Suprapubic skin (tissue), 3 donors: ENCODE measurements at regions not wholly inside any gene's neighbourhood (a gene's known extent, or its start where the extent isn't known, plus 50 kb on each side); places are given as distances from the start of the nearest gene placed in this dataset.

ENCODE experiments used
- POLR2A ChIP-seq, 2 donors: fragments of 450-650 bp; IDR thresholded peaks; one replicate each; pipeline ENCODE4 v1.6.1; 2017; ENCODE audit warnings: antibody characterized with exemption in 2 of 2, mild to moderate bottlenecking in 2 of 2, moderate library complexity in 2 of 2
- TF ChIP-seq, protein P1 (sequence below), 2 donors: fragments of 200-600 bp in 1 of 2; fragments of 450-650 bp in 1 of 2; sonication (generic) in 1 of 2; IDR thresholded peaks; one replicate each; pipeline ENCODE4 v1.5.1; 2016 to 2019; ENCODE audit warnings: antibody characterized with exemption in 2 of 2, mild to moderate bottlenecking in 1 of 2, moderate library complexity in 1 of 2

DNA sequence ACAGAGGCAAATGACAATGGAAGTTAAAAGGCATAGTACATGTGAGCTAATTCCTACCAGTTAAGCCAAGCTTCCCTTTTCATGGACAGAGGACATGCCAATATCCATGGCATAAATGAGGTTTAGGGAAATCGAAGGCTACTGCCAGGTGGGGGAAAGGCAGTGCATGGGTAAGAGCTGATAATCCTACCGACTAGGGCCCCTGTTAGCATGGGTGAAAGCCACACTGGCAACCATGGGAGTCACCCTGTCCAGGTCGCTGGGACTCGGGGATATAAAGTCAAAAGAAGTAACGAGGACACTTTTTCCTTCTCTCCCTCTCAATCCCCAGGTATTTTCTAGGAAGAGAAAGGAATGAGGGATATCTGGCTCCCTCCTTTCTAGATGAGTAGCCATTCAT, 83.7 kb upstream of the CDH19 start:
- TF ChIP-seq, protein P1, sequence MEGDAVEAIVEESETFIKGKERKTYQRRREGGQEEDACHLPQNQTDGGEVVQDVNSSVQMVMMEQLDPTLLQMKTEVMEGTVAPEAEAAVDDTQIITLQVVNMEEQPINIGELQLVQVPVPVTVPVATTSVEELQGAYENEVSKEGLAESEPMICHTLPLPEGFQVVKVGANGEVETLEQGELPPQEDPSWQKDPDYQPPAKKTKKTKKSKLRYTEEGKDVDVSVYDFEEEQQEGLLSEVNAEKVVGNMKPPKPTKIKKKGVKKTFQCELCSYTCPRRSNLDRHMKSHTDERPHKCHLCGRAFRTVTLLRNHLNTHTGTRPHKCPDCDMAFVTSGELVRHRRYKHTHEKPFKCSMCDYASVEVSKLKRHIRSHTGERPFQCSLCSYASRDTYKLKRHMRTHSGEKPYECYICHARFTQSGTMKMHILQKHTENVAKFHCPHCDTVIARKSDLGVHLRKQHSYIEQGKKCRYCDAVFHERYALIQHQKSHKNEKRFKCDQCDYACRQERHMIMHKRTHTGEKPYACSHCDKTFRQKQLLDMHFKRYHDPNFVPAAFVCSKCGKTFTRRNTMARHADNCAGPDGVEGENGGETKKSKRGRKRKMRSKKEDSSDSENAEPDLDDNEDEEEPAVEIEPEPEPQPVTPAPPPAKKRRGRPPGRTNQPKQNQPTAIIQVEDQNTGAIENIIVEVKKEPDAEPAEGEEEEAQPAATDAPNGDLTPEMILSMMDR (IDR thresholded peaks at IDR 0.05), result no peak
- no peak for TF ChIP-seq POLR2A (IDR thresholded peaks at IDR 0.05)
